ENCODE measurements at regions not wholly inside any gene's neighbourhood (a gene's known extent, or its start where the extent isn't known, plus 50 kb on each side); places are given as distances from the start of the nearest gene placed in this dataset.
A peak's percentile ranks its signal among the peaks of the same experiment; 100 is the strongest.
"Not testable (repeated sequence)": the region's sequence is repeated elsewhere in the genome, so short reads cannot be mapped to it uniquely, and the experiment has no call there.

DNA sequence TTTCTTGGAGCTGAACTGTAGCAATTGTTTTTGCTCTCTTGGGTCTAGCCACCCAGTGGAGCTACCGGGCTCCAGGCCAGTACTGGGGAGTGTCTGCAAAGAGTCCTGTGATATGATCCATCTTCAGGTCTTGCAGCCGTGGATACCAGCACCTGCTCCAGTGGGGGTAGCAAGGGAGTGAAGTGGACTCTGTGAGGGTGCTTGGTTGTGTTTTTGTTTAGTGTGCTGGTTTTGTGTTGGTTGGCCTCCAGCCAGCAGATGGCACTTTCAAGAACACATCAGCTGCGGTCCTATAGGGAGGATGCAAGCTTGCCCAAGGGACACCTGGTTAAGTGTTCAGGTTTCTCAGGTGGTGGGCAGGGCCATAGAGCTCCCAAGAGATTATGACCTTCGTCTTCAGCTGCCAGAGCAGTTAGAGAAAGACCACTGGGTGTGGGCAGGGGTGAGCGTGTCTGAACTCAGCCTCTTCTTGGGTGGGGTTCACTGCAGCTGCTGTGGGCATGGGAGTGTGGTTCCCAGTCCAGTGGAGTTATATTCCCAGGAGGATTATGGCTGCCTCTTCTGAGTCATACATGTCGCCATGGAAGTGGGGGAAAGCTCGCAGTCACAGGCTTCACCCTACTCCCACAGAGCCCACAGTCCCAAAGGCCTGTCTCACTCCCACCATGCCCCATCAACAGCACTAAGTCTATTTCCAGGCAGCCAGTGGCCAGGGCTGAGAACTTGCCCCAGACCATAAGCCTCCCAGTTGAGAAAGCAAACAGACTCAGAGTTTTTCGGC, 811.6 kb downstream of the GLUD2 start:
- TF ChIP-seq, protein P1, sequence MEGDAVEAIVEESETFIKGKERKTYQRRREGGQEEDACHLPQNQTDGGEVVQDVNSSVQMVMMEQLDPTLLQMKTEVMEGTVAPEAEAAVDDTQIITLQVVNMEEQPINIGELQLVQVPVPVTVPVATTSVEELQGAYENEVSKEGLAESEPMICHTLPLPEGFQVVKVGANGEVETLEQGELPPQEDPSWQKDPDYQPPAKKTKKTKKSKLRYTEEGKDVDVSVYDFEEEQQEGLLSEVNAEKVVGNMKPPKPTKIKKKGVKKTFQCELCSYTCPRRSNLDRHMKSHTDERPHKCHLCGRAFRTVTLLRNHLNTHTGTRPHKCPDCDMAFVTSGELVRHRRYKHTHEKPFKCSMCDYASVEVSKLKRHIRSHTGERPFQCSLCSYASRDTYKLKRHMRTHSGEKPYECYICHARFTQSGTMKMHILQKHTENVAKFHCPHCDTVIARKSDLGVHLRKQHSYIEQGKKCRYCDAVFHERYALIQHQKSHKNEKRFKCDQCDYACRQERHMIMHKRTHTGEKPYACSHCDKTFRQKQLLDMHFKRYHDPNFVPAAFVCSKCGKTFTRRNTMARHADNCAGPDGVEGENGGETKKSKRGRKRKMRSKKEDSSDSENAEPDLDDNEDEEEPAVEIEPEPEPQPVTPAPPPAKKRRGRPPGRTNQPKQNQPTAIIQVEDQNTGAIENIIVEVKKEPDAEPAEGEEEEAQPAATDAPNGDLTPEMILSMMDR (IDR thresholded peaks at IDR 0.05; ENCODE audit: low read depth, low read length), result no peak
- H3K4me3 ChIP-seq (ENCODE audit: low read depth, low read length), result no peak overlapping the region
- in situ Hi-C loops (cut with HindIII; ENCODE audit: low sequenced_read_pairs), result no loop called here
- no peak for DNase-seq (ENCODE audit: low read depth, low spot score)

- TF ChIP-seq, protein P1 (IDR thresholded peaks at IDR 0.05; ENCODE audit: low read depth, low read length), result no peak
- in situ Hi-C loops (cut with HindIII; ENCODE audit: low sequenced_read_pairs), result no loop called here
- no peak overlapping the region for H3K4me3 ChIP-seq (ENCODE audit: low read depth, low read length)
- no peak for DNase-seq (ENCODE audit: low read depth, low spot score)
These were observed 816.6 kb downstream of the GLUD2 start for GRCh38 chrX:121863976-121864375.

DNA sequence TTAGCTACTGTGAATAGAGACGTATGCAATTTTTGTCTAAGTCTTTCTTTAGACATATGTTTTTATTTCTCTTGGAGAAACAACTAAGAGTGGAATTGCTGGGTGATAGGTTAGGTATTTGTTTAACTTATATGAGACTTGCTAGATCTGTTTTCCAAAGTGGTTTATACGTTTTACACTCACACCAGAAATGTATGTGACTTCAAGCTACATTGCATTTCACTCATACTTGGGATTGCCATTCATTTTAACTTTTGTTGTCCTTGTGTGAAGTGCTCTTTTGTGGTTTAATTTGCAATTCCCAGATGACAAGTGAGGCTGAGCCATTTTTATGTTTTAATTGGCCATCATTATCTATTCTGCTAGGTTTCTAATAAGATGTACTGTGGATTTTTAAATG, 817.2 kb downstream of the GLUD2 start:
- in situ Hi-C loops (cut with HindIII; ENCODE audit: low sequenced_read_pairs), result no loop called here
- TF ChIP-seq, protein P1 (IDR thresholded peaks at IDR 0.05; ENCODE audit: low read depth, low read length), result no peak
- no peak for DNase-seq (ENCODE audit: low read depth, low spot score)
- no peak overlapping the region for H3K4me3 ChIP-seq (ENCODE audit: low read depth, low read length)

- no peak overlapping the region for H3K4me3 ChIP-seq (ENCODE audit: low read depth, low read length)
- in situ Hi-C loops (cut with HindIII; ENCODE audit: low sequenced_read_pairs), result no loop called here
- TF ChIP-seq, protein P1 (IDR thresholded peaks at IDR 0.05; ENCODE audit: low read depth, low read length), result no peak
- no peak for DNase-seq (ENCODE audit: low read depth, low spot score)
These were observed 822.6 kb downstream of the GLUD2 start for GRCh38 chrX:121869876-121870477.

- no peak for DNase-seq (ENCODE audit: low read depth, low spot score)
- H3K4me3 ChIP-seq (ENCODE audit: low read depth, low read length), result no peak overlapping the region
- in situ Hi-C loops (cut with HindIII; ENCODE audit: low sequenced_read_pairs), result no loop called here
- TF ChIP-seq, protein P1 (IDR thresholded peaks at IDR 0.05; ENCODE audit: low read depth, low read length), result no peak
These were observed 823.7 kb downstream of the GLUD2 start for GRCh38 chrX:121871122-121871521.

- TF ChIP-seq, protein P1 (IDR thresholded peaks at IDR 0.05; ENCODE audit: low read depth, low read length), result no peak
- DNase-seq (ENCODE audit: low read depth, low spot score), result peak; percentile 29
- in situ Hi-C loops (cut with HindIII; ENCODE audit: low sequenced_read_pairs), result no loop called here
These were observed 828.9 kb downstream of the GLUD2 start for GRCh38 chrX:121876305-121876704.

DNA sequence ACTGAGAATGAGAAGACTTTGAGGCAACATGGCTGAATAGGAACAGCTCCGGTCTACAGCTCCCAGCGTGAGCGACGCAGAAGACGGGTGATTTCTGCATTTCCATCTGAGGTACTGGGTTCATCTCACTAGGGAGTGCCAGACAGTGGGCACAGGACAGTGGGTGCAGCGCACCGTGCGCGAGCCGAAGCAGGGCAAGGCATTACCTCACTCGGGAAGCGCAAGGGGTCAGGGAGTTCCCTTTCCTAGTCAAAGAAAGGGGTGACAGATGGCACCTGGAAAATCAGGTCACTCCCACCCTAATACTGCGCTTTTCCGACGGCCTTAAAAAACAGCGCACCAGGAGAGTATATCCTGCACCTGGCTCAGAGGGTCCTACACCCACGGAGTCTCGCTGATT, 829.9 kb downstream of the GLUD2 start:
- in situ Hi-C loops (cut with HindIII; ENCODE audit: low sequenced_read_pairs); DNase-seq (ENCODE audit: low read depth, low spot score); H3K4me3 ChIP-seq (ENCODE audit: low read depth, low read length): not testable (repeated sequence)

More at GRCh38 chrX:121876305-121876704, 828.9 kb downstream of the GLUD2 start:
- H3K4me3 ChIP-seq (ENCODE audit: low read depth, low read length), result no peak overlapping the region
